MM.1S (cell line): ENCODE measurements at regions not wholly inside any gene's neighbourhood (a gene's known extent, or its start where the extent isn't known, plus 50 kb on each side); places are given as distances from the start of the nearest gene placed in this dataset.

ENCODE experiments used
- DNase-seq: peaks from one replicate; pipeline ENCODE4 v3.0.0-alpha.2; 2015
- H2AFZ ChIP-seq: fragments of 300-600 bp; sonication (generic); 2 replicates; pipeline ENCODE4 v1.6.0; 2016; ENCODE audit warnings: antibody characterized with exemption, low read length
- H3F3A ChIP-seq: fragments of 300-600 bp; sonication (generic); 2 replicates; pipeline ENCODE4 v1.6.1; 2016; ENCODE audit warnings: mild to moderate bottlenecking, antibody characterized with exemption, low read length, moderate library complexity, mixed read lengths; ENCODE audit not compliant: insufficient read depth
- H3K27ac ChIP-seq: fragments of 300-600 bp; sonication (generic); 2 replicates; pipeline ENCODE4 v1.5.1; 2016; ENCODE audit warnings: mild to moderate bottlenecking, low read length
- H3K27me3 ChIP-seq: fragments of 300-600 bp; sonication (generic); replicated peaks from 2 replicates; pipeline ENCODE4 v1.6.0; 2016; ENCODE audit warnings: low read length; ENCODE audit not compliant: insufficient read depth
- H3K36me3 ChIP-seq: fragments of 300-600 bp; sonication (generic); replicated peaks from 2 replicates; pipeline ENCODE4 v1.6.1; 2016; ENCODE audit warnings: mild to moderate bottlenecking, low read length, mixed read lengths; ENCODE audit not compliant: insufficient read depth
- H3K4me1 ChIP-seq: fragments of 300-600 bp; sonication (generic); 2 replicates; pipeline ENCODE4 v1.6.1; 2016; ENCODE audit warnings: low read length, mixed read lengths
- H3K4me2 ChIP-seq: fragments of 300-600 bp; sonication (generic); 2 replicates; pipeline ENCODE4 v1.6.0; 2016; ENCODE audit warnings: low read depth, low read length
- H3K4me3 ChIP-seq: fragments of 300-600 bp; sonication (generic); 2 replicates; pipeline ENCODE4 v1.5.1; 2016; ENCODE audit warnings: low read length, mixed read lengths
- H3K79me2 ChIP-seq: fragments of 300-600 bp; sonication (generic); 2 replicates; pipeline ENCODE4 v1.6.1; 2016; ENCODE audit warnings: mixed run types, low read length, mixed read lengths
- H3K9ac ChIP-seq: fragments of 300-600 bp; sonication (generic); 2 replicates; pipeline ENCODE4 v1.6.1; 2016; ENCODE audit warnings: low read length, mixed read lengths
- H3K9me2 ChIP-seq: fragments of 300-600 bp; sonication (generic); replicated peaks from 2 replicates; pipeline ENCODE4 v1.6.1; 2016; ENCODE audit warnings: mild to moderate bottlenecking, low read length, mixed read lengths; ENCODE audit not compliant: insufficient read depth
- H3K9me3 ChIP-seq: fragments of 300-600 bp; sonication (generic); replicated peaks from 2 replicates; pipeline ENCODE4 v1.6.1; 2016; ENCODE audit warnings: mild to moderate bottlenecking, low read length, mixed read lengths; ENCODE audit not compliant: insufficient read depth
- H4K20me1 ChIP-seq: fragments of 300-600 bp; sonication (generic); 2 replicates; pipeline ENCODE4 v1.6.1; 2016; ENCODE audit warnings: mild to moderate bottlenecking, low read length, moderate library complexity, mixed read lengths; ENCODE audit not compliant: insufficient read depth
- EZH2 ChIP-seq: fragments of 300-600 bp; sonication (generic); optimal IDR thresholded peaks from 2 replicates; pipeline ENCODE3; 2017; ENCODE audit warnings: low read depth, mild to moderate bottlenecking, antibody characterized with exemption, low read length, mixed read lengths
- EZH2phosphoT487 ChIP-seq: fragments of 300-600 bp; sonication (generic); IDR thresholded peaks from 2 replicates; pipeline ENCODE4 v1.6.1; 2018; ENCODE audit warnings: antibody characterized with exemption, low read length
- TF ChIP-seq, protein P1 (sequence below): fragments of 300-600 bp; sonication (generic); IDR thresholded peaks from 2 replicates; pipeline ENCODE4 v1.5.1; 2016; ENCODE audit warnings: antibody characterized with exemption, low read length, mixed read lengths

DNA sequence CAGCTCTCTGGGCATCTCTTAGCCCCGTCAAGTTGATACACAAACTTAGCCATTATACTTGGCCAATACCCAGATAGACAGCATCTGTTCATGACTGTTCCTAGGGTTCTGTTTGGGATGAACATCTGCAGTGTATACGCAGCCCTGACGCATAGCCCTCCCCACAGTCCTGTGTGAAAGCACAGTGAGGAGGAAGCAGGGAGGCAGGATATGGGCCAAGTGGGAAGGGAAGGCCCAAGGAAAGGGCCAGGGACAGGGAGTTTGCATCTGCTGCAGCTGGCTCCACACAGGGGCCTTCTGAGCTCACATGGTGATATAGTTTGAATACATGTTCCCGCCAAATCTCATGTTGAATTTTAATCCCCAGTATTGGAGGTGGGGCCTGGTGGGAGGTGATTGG is 80.2 kb downstream of the CMPK2 start:
- H4K20me1 ChIP-seq, result no peaks in the 10 kb centered on the region
- no peaks in the 10 kb centered on the region for H3F3A ChIP-seq
- H3K4me1 ChIP-seq, result no peaks in the 10 kb centered on the region
- H3K4me3 ChIP-seq, result no peak overlapping the region
- no peak overlapping the region for H3K4me2 ChIP-seq
- no peaks in the 10 kb centered on the region for H3K27me3 ChIP-seq
- H3K9ac ChIP-seq, result no peak overlapping the region
- DNase-seq, result no peak
- no peaks in the 10 kb centered on the region for H3K36me3 ChIP-seq
- H3K9me3 ChIP-seq, result no peaks in the 10 kb centered on the region
- no peak overlapping the region for H3K27ac ChIP-seq
- no peak overlapping the region for H2AFZ ChIP-seq
- TF ChIP-seq EZH2 (no peak), EZH2phosphoT487 (no peak)
- TF ChIP-seq, protein P1, sequence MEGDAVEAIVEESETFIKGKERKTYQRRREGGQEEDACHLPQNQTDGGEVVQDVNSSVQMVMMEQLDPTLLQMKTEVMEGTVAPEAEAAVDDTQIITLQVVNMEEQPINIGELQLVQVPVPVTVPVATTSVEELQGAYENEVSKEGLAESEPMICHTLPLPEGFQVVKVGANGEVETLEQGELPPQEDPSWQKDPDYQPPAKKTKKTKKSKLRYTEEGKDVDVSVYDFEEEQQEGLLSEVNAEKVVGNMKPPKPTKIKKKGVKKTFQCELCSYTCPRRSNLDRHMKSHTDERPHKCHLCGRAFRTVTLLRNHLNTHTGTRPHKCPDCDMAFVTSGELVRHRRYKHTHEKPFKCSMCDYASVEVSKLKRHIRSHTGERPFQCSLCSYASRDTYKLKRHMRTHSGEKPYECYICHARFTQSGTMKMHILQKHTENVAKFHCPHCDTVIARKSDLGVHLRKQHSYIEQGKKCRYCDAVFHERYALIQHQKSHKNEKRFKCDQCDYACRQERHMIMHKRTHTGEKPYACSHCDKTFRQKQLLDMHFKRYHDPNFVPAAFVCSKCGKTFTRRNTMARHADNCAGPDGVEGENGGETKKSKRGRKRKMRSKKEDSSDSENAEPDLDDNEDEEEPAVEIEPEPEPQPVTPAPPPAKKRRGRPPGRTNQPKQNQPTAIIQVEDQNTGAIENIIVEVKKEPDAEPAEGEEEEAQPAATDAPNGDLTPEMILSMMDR, result no peak
- no peaks in the 10 kb centered on the region for H3K9me2 ChIP-seq
- H3K79me2 ChIP-seq, result no peaks in the 10 kb centered on the region

DNA sequence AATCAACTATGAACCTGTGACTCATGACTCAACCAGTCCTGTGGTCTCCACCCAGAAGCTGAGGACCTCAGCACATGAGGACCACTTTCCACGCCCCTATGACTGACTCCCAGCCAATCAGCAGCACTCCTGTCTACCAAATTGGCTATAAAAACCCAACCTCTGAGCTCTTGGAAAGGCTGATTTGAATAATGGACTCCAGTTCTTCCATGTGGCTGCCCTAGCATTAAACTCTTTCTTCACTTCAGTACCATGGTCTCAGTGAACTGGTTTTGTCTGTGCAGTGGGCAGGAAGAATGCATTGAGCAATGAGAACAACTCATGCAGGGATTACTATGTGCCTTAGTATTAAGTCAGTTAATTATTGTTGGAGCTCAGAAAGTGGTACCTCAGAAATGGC is 78.3 kb downstream of the CMPK2 start:
- Histone ChIP-seq H3K9ac (no peak overlapping the region), H3K4me3 (no peak overlapping the region), H3K36me3 (no peaks in the 10 kb centered on the region), H3K27me3 (no peaks in the 10 kb centered on the region), H3K4me1 (no peaks in the 10 kb centered on the region), H3K27ac (no peak overlapping the region), H4K20me1 (no peaks in the 10 kb centered on the region), H3K9me3 (no peaks in the 10 kb centered on the region), H2AFZ (no peak overlapping the region), H3F3A (no peaks in the 10 kb centered on the region), H3K4me2 (no peak overlapping the region), H3K9me2 (no peaks in the 10 kb centered on the region), H3K79me2 (no peaks in the 10 kb centered on the region)
- DNase-seq, result no peak
- TF ChIP-seq, protein P1, result no peak
- TF ChIP-seq EZH2 (no peak), EZH2phosphoT487 (no peak)

DNA sequence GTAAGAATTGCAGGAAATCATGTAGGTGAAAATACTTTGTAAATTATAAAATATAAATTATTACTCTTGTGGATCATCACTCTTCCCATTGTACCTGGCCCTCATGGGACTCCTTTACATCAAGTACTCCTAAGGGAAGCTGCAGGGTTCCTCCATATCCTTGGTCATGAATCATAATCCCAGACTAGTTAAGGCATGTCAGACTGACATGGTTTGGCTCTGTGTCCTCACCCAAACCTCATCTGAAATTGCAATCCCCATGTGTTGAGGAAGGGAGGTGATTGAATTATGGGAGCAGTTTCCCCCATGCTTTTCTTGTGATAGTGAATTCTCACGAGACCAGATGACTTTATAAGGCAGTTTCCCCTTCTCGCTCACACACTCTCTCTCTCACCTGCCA is 77.1 kb downstream of the CMPK2 start:
- DNase-seq, result no peak
- Histone ChIP-seq H3K9me2 (no peaks in the 10 kb centered on the region), H3K79me2 (no peaks in the 10 kb centered on the region), H3F3A (no peaks in the 10 kb centered on the region), H3K9ac (no peak overlapping the region), H3K27ac (no peak overlapping the region), H2AFZ (no peak overlapping the region), H3K4me3 (no peak overlapping the region), H3K9me3 (no peaks in the 10 kb centered on the region), H3K36me3 (no peaks in the 10 kb centered on the region), H3K4me1 (no peaks in the 10 kb centered on the region), H3K4me2 (no peak overlapping the region), H3K27me3 (no peaks in the 10 kb centered on the region), H4K20me1 (no peaks in the 10 kb centered on the region)
- TF ChIP-seq, protein P1, result no peak
- TF ChIP-seq EZH2phosphoT487 (no peak), EZH2 (no peak)
